Neuron (in vitro differentiated cells): ENCODE measurements at regions not wholly inside any gene's neighbourhood (a gene's known extent, or its start where the extent isn't known, plus 50 kb on each side); places are given as distances from the start of the nearest gene placed in this dataset.

ENCODE experiments used
- H2AFZ ChIP-seq: one replicate; pipeline ENCODE4 v1.6.1; 2013; ENCODE audit warnings: low read depth, mild to moderate bottlenecking, inconsistent platforms, low read length, moderate library complexity
- H3K27me3 ChIP-seq: one replicate; pipeline ENCODE4 v1.6.1; 2013; ENCODE audit warnings: low read length; ENCODE audit not compliant: insufficient read depth
- H3K36me3 ChIP-seq: one replicate; pipeline ENCODE4 v1.6.1; 2013; ENCODE audit warnings: low read length; ENCODE audit not compliant: insufficient read depth
- H3K4me1 ChIP-seq: one replicate; pipeline ENCODE4 v1.6.1; 2013; ENCODE audit warnings: low read length; ENCODE audit not compliant: insufficient read depth
- H3K4me3 ChIP-seq: 2 replicates; pipeline ENCODE4 v1.5.1; 2013; ENCODE audit warnings: mild to moderate bottlenecking, low read length, moderate library complexity
- H3K9me3 ChIP-seq: one replicate; pipeline ENCODE4 v1.6.1; 2013; ENCODE audit warnings: low read length

GRCh38 chr22:27298742-27299141 lies 502.8 kb downstream of the MN1 start:
- Histone ChIP-seq H2AFZ (peak overlapping the region; percentile 41), H3K9me3 (no peaks in the 10 kb centered on the region), H3K4me1 (peaks cover 58% of the 10 kb centered on the region), H3K4me3 (peak overlapping the region; percentile 31), H3K27me3 (no peaks in the 10 kb centered on the region), H3K36me3 (no peaks in the 10 kb centered on the region)

- Histone ChIP-seq H3K27me3 (no peaks in the 10 kb centered on the region), H2AFZ (peak overlapping the region; percentile 41), H3K4me3 (peak overlapping the region; percentile 31), H3K36me3 (no peaks in the 10 kb centered on the region), H3K4me1 (peaks cover 51% of the 10 kb centered on the region), H3K9me3 (no peaks in the 10 kb centered on the region)
Observed at GRCh38 chr22:27299181-27300085, 502.1 kb downstream of the MN1 start.

- H3K36me3 ChIP-seq, result no peaks in the 10 kb centered on the region
- peaks cover 44% of the 10 kb centered on the region for H3K4me1 ChIP-seq
- H3K4me3 ChIP-seq, result no peak overlapping the region
- H3K9me3 ChIP-seq, result no peaks in the 10 kb centered on the region
- no peaks in the 10 kb centered on the region for H3K27me3 ChIP-seq
- H2AFZ ChIP-seq, result no peak overlapping the region
Observed at GRCh38 chr22:27300536-27301285, 500.8 kb downstream of the MN1 start.

GRCh38 chr22:27302501-27302900 lies 499.1 kb downstream of the MN1 start:
- H3K4me1 ChIP-seq, result peaks cover 32% of the 10 kb centered on the region
- H3K27me3 ChIP-seq, result no peaks in the 10 kb centered on the region
- H3K4me3 ChIP-seq, result no peak overlapping the region

GRCh38 chr22:27303718-27304117 lies 497.8 kb downstream of the MN1 start:
- Histone ChIP-seq H3K9me3 (no peaks in the 10 kb centered on the region), H3K4me3 (no peak overlapping the region), H3K36me3 (no peaks in the 10 kb centered on the region), H3K27me3 (no peaks in the 10 kb centered on the region), H2AFZ (no peak overlapping the region), H3K4me1 (peaks cover 20% of the 10 kb centered on the region)

More at GRCh38 chr22:27302501-27302900, 499.1 kb downstream of the MN1 start:
- no peaks in the 10 kb centered on the region for H3K36me3 ChIP-seq
- H3K9me3 ChIP-seq, result no peaks in the 10 kb centered on the region
- no peak overlapping the region for H2AFZ ChIP-seq

GRCh38 chr22:27306771-27307170 lies 494.8 kb downstream of the MN1 start:
- no peak overlapping the region for H2AFZ ChIP-seq
- H3K4me3 ChIP-seq, result no peak overlapping the region
- H3K9me3 ChIP-seq, result no peaks in the 10 kb centered on the region
- H3K4me1 ChIP-seq, result peaks cover 12% of the 10 kb centered on the region
- no peaks in the 10 kb centered on the region for H3K27me3 ChIP-seq
- no peaks in the 10 kb centered on the region for H3K36me3 ChIP-seq

- no peaks in the 10 kb centered on the region for H3K27me3 ChIP-seq
- no peaks in the 10 kb centered on the region for H3K9me3 ChIP-seq
- peaks cover 19% of the 10 kb centered on the region for H3K4me1 ChIP-seq
- H3K4me3 ChIP-seq, result no peak overlapping the region
- H3K36me3 ChIP-seq, result no peaks in the 10 kb centered on the region
- H2AFZ ChIP-seq, result no peak overlapping the region
Observed at GRCh38 chr22:27307545-27308247, 493.9 kb downstream of the MN1 start.

- Histone ChIP-seq H3K4me1 (peaks cover 28% of the 10 kb centered on the region), H3K27me3 (no peaks in the 10 kb centered on the region), H3K36me3 (no peaks in the 10 kb centered on the region), H3K4me3 (no peak overlapping the region), H2AFZ (no peak overlapping the region), H3K9me3 (no peaks in the 10 kb centered on the region)
Observed at GRCh38 chr22:27308513-27308912, 493.0 kb downstream of the MN1 start.

- Histone ChIP-seq H3K36me3 (no peaks in the 10 kb centered on the region), H3K4me1 (peaks cover 35% of the 10 kb centered on the region), H3K4me3 (no peak overlapping the region), H3K27me3 (no peaks in the 10 kb centered on the region), H2AFZ (no peak overlapping the region), H3K9me3 (no peaks in the 10 kb centered on the region)
Observed at GRCh38 chr22:27309697-27310096, 491.9 kb downstream of the MN1 start.

- Histone ChIP-seq H3K9me3 (no peaks in the 10 kb centered on the region), H3K36me3 (no peaks in the 10 kb centered on the region), H3K4me1 (peaks cover 35% of the 10 kb centered on the region), H3K27me3 (no peaks in the 10 kb centered on the region), H3K4me3 (peak overlapping the region; percentile 52), H2AFZ (peak overlapping the region; percentile 60)
Observed at GRCh38 chr22:27310966-27311697, 490.4 kb downstream of the MN1 start.

- Histone ChIP-seq H3K4me3 (peak overlapping the region; percentile 52), H3K36me3 (no peaks in the 10 kb centered on the region), H3K9me3 (no peaks in the 10 kb centered on the region), H3K27me3 (no peaks in the 10 kb centered on the region), H2AFZ (peak overlapping the region; percentile 60), H3K4me1 (peaks cover 37% of the 10 kb centered on the region)
Observed at GRCh38 chr22:27311698-27312550, 489.6 kb downstream of the MN1 start.

GRCh38 chr22:27312565-27312964 lies 489.0 kb downstream of the MN1 start:
- Histone ChIP-seq H3K27me3 (no peaks in the 10 kb centered on the region), H3K4me3 (peak overlapping the region; percentile 52), H3K9me3 (no peaks in the 10 kb centered on the region), H3K4me1 (peaks cover 43% of the 10 kb centered on the region), H3K36me3 (no peaks in the 10 kb centered on the region), H2AFZ (no peak overlapping the region)
